ENCODE measurements at regions not wholly inside any gene's neighbourhood (a gene's known extent, or its start where the extent isn't known, plus 50 kb on each side); places are given as distances from the start of the nearest gene placed in this dataset.

GRCh38 chr11:69940246-69940610 lies 121.0 kb upstream of the FGF3 start (continued):
- no peak for TF ChIP-seq BCL3 (IDR thresholded peaks at IDR 0.05; ENCODE audit: borderline replicate concordance, insufficient read depth, low read depth, low read length, poor library complexity, severe bottlenecking)
- no peak for TF ChIP-seq FOXM1 (IDR thresholded peaks at IDR 0.05; ENCODE audit: low read depth, low read length)
- TF ChIP-seq CUX1 (IDR thresholded peaks at IDR 0.05; ENCODE audit: insufficient replicate concordance, low read depth, low read length) = no peak

- BruUV-seq (replicated peaks) = no TSS peak
- in situ Hi-C loops (cut with MboI) = no loop called here
- Histone ChIP-seq H3K79me2 (ENCODE audit: control insufficient read depth, insufficient read depth, low read length) (no peaks in the 10 kb centered on the region), H3K36me3 (ENCODE audit: control insufficient read depth in 2 of 2, insufficient read depth in 2 of 2, low read length in 1 of 2) (no peaks in the 10 kb centered on the region), H3K4me2 (ENCODE audit: control insufficient read depth, insufficient read depth) (no peak overlapping the region), H3K4me3 (no peak overlapping the region), H3K27me3 (replicated peaks in 1 of 2; ENCODE audit: control insufficient read depth in 2 of 2, insufficient read depth in 2 of 2, low read length in 1 of 2) (no peaks in the 10 kb centered on the region; a peak in 2 of 4 replicates), H3K9me3 (replicated peaks; ENCODE audit: control insufficient read depth, insufficient read depth, low read length) (no peaks in the 10 kb centered on the region), H3K4me1 (ENCODE audit: control insufficient read depth, insufficient read depth, low read length) (no peaks in the 10 kb centered on the region), H3K9ac (ENCODE audit: control insufficient read depth, insufficient read depth, low read length) (no peak overlapping the region), H3K27ac (ENCODE audit: control insufficient read depth, insufficient read depth) (no peak overlapping the region), H4K20me1 (ENCODE audit: control insufficient read depth, insufficient read depth) (no peaks in the 10 kb centered on the region), H2AFZ (ENCODE audit: control insufficient read depth, low read depth, low read length) (no peak overlapping the region)
- RAD21 ChIA-PET (ENCODE audit: unreplicated experiment) = no interaction called here
- WGBS (ENCODE audit: insufficient coverage, insufficient replicate concordance, low lambda C conversion rate, missing lambda C conversion rate) = 39% methylated on average over 15 of the region's 15 CpGs
- TF ChIP-seq IRF3 (IDR thresholded peaks at IDR 0.05) (no peak), ZNF622 (IDR thresholded peaks at IDR 0.05) (no peak)
- POLR2A ChIA-PET = no interaction called here
- CTCF ChIA-PET = no interaction called here
- ATAC-seq (no peak), DNase-seq (ENCODE audit: low read depth, low spot score) (no peak), FAIRE-seq (no peak)
- SMC1A ChIA-PET (ENCODE audit: uncharacterized antibody, unreplicated experiment) = no interaction called here
- intact Hi-C loops (cut with micrococcal nuclease; ENCODE audit: unreplicated experiment) = no loop called here
Observed at GRCh38 chr11:69941546-69942332, 122.5 kb upstream of the FGF3 start.

Data from GM12878 (cell line).